DMS 273 (cell line): ENCODE measurements at regions not wholly inside any gene's neighbourhood (a gene's known extent, or its start where the extent isn't known, plus 50 kb on each side); places are given as distances from the start of the nearest gene placed in this dataset.
A peak's percentile ranks its signal among the peaks of the same experiment; 100 is the strongest.

ENCODE experiments used
- DNase-seq: peaks from one replicate; lab custom pipeline; 2025; ENCODE audit not compliant: unreplicated experiment; lab: John Stamatoyannopoulos, UW

- DNase-seq = peak; percentile 73
These were observed 336.8 kb upstream of the MANEA start for GRCh38 chr6:95240514-95240913.

GRCh38 chr6:95242560-95242959 is 334.8 kb upstream of the MANEA start:
- DNase-seq = no peak

DNA sequence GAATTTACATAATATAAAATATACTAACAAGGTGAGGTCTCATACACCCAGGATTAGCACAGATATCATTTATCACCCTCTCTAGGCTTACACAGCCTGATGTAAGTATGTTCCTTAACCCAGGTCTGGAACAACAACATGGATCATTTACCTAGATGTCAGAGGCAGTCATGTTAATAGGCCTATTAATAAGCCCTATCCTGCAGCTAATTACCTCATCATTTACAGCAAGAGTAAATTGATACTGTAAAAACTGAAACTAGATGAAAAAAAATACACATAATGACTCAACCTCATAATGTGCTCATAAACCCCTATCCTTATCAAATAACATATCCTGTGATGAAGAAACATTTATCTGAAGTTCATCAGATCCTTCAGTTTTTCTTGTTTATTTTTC is 334.3 kb upstream of the MANEA start:
- DNase-seq = peak; percentile 19

DNA sequence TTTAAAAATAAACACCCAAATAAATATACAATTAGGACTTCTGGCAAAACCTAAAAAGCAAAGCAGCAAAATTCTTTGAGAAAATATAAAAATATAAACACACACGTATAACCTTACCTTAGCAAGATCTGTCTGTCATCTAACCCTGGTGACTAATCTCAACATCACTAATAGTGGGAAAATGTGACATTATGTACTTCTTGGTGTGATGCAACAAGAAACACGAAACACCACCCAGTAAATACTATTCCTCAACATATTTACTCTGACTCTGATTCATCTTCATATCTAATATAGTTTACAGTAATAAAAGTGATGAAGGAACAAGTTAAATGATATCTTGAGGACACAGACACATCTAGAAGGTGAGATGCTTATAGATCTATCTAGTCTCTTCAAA is 332.6 kb upstream of the MANEA start:
- DNase-seq = no peak

DNA sequence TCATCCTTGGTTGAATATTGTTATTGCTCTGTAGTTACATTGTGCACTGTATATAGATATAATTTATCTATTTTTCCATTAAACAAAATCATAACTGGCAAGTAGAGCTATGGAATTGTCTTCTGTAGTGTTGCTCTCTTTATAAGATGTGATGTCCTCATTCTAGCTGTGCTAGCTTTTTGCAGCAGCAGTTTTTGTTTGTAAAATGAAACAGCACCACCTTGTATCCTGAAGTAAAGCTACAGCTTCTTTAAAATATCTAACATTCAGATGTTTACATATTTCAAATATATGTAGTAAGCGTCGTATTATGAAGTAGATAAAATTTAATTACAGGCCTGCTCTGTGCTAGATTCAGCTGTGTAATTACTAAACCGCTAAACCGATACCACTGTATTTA is 328.8 kb upstream of the MANEA start:
- peak; percentile 34 for DNase-seq

- DNase-seq = no peak
These were observed 328.2 kb upstream of the MANEA start for GRCh38 chr6:95249175-95249574.

GRCh38 chr6:95249661-95250060 is 327.7 kb upstream of the MANEA start:
- DNase-seq = no peak

DNA sequence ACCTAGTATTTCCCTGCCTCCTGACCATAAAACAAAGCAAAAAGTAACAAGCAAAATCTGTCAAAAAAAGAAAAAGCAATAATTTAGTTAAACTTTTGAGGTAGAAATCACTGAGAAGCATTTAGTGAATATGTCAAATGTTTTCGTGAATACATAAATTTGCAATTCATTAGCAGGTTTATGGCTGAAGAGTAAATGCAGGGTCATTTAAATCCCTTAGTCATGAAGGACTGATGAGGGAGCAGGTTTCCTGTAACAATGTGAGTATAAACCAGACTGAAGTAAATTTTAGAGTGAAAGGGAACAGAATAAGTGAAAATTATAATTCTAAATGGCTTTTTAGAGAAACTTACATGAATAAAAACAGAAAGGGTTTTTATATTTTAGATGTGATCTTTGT is 313.5 kb upstream of the MANEA start:
- DNase-seq = no peak

DNA sequence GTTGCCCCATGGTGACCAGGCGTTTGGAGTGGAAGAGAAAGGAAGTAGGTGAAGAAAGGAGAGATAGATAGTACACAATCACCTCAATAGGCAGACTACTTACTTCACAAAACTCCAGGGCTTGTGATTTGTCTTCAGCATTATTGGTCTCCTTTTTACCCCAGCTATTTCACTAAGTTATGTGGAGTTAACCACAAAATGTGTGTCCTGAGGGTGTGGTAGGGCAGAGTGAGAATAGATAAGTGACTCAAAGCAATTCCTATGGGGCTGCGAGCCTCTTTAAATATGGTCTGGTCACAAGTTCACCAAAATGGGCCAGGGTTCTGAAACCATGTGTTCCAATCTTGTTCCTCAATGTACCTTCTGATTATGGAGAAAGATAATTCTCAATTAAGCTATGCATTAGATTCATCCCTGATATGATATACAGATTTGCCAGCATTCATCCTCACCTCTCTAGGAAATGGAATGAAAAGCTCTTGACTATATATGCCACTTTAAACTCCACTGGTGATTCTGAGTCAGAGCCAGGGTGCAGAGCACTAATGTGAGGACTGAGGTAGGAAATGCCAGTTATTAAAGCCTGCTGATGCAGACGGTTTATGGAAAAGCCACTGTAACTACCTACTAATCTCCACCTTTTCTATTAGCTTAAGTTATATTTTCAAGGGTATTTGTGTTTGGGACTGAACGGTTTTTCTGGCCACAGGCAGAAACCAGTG is 310.6 kb upstream of the MANEA start:
- DNase-seq = no peak

- DNase-seq = no peak
These were observed 302.6 kb upstream of the MANEA start for GRCh38 chr6:95274686-95275235.

- DNase-seq = peak; percentile 79
These were observed 297.7 kb upstream of the MANEA start for GRCh38 chr6:95279616-95280015.

DNA sequence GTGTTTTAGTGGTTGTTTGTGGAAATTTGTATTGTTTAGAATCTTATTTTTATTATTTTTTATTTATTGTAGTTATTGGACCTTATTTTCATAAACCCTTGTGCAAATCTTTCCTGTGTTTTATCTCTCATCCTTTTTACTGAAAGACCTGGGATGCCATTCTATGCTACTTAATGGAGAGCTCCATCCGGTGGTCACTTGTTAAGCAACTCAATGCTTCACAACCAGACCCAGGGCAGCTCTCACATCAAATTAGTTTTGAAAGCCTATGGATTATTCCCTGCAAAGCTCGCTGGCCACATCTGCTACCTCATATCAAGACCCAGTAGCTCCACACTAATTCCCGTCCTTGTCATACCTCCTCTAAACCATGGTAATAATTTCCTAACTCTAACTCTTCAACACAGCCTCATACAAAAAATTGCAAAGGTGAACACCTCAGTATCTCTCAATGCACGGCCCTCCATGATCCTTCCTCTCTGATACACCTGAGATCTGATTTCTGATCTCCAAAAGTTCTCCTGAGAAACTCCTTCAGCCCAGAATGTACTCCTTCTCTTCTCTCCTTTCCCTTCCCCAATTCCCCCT is 296.6 kb upstream of the MANEA start:
- peak; percentile 76 for DNase-seq

GRCh38 chr6:95285881-95286280 is 291.5 kb upstream of the MANEA start:
- peak; percentile 32 for DNase-seq

- DNase-seq = peak; percentile 93
These were observed 290.5 kb upstream of the MANEA start for GRCh38 chr6:95286874-95287273.

DNA sequence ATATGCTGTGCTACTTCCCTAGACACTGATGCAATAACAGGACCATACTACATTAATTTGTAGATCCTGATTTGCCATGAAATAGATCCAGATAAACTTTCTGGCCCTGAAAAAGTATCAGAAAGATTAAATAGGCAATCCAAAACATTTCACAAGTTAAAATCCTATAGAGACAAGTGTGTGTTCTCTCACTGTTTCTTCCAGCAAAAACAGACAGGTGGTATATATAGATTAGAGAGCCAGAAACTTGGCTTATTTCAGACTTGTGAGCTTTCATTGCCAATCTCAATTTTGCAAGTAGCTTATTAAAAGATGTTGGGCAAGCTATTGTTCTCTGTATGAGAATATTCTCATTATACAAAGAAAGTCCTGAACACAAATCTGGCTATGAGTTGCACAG is 289.1 kb upstream of the MANEA start:
- DNase-seq = peak; percentile 42

GRCh38 chr6:95292011-95292410 is 285.3 kb upstream of the MANEA start:
- no peak for DNase-seq

DNA sequence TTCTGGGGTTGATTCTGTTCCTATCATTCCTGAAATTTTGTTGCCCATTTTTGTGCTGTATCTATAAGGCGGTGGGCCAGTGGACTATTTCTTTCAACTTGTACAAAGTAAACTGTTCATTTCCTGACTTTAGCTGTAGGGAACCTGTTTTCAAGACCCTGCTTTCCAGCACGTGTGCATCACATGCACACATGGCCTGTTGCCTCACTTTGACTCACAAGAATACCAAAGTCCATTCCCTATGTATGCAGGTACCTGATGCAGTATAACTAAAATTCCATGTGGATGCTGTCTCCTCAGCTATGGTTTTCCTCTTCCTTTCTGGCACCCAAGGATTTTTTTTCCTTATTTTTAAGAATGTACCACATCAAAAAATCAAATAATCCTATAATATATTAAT is 284.1 kb upstream of the MANEA start:
- DNase-seq = no peak

DNA sequence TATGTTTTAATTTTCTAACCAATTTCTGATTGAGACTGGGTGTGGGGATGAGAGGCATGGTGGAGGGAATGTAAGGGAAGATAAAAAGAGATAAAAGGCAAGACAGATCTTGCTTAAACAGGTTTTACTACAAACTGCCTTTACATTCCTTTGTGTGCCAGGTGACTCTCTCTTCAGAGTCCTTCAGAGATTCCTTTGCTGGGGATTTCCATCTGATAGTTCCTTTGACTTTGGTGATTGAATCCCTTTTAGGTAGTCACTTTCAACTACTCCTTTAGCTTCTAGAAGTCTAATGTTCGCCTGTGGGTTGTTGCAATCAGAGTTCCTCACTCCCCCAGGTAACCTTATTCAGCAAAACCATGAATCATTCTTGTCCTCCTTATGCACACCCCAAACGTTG is 283.3 kb upstream of the MANEA start:
- DNase-seq = no peak

- DNase-seq = no peak
These were observed 267.8 kb upstream of the MANEA start for GRCh38 chr6:95309545-95309944.

DNA sequence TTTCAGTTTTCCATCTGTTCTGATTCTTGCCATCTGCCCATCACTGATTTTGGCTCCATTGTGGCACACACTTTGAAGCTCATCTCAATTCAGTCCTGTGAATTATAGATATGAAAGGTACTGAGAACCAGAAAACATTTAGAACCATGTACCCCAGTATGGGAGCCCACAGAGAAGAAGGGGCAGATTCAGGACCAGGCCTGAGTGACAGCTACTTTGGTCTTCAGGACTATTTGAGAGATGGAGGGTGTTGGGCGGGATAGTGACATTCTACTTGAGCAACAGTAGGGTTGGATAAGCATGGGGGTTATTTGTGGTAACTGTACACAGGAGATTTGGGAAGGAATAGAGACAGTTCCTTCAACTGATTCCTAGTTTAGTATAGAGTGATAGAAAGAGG is 259.2 kb upstream of the MANEA start:
- peak; percentile 73 for DNase-seq

DNA sequence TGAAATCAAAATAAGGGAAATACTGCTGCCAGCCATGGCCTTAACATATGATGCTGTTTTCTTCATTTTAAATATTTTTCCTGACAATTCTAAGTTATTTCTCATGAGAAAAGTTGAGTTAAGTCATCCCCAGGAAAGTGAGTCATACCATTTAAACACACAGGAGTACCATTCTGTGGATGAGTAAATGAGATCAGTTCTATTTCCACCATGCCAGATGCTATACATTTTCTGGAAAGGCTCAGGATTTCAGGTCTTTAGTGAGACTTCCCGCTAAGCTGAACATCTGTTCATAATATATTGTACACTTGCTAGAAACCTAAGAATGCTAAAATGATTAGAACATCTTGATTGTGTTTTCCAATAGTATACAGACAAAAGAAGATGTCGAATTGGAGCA is 256.2 kb upstream of the MANEA start:
- peak; percentile 95 for DNase-seq

DNA sequence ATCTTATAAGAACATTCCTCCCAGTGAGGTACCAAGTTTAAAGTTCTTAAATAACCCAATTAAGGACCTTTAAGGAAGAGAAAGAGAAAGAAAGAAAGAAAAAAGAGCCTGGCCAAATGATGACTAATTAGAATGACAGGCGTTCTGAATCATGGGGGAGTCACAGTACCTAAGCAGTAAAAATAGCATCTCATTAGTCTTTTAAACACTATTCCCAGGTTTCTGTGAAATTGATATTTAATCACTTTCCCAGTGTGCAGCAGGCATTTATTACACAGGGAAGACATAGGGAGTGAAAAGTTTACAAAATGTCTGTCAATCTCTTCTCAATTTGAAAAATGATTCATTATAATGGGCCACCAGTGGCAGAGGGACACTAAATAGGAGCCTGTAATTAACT is 251.4 kb upstream of the MANEA start:
- DNase-seq = peak; percentile 35

DNA sequence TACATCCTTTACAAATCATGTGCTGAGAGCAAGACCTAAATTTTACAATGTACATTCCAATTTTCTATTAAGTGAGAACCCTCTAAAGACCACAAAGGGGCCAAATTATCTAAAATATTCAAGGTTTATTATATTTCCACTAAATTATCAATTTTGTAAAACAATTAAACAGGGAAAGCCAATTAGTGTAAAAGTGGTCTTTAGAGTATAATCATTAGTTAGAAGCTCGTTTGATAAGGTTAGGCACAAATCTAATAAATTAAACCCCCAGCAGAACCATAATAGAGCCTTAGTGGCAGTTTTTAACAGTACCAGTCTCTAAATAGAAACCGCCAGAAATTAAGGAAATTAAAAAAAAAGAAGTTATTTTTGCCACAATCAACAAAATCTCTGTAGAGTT is 249.1 kb upstream of the MANEA start:
- no peak for DNase-seq
